GM18502 (cell line): ENCODE measurements at regions not wholly inside any gene's neighbourhood (a gene's known extent, or its start where the extent isn't known, plus 50 kb on each side); places are given as distances from the start of the nearest gene placed in this dataset.

Experiments
- ATAC-seq: cut with Tn5 transposase; IDR thresholded peaks from one replicate; pipeline ENCODE4 v1.9.1; 2021; ENCODE audit warnings: mild to moderate bottlenecking; ENCODE audit not compliant: unreplicated experiment, poor library complexity

DNA sequence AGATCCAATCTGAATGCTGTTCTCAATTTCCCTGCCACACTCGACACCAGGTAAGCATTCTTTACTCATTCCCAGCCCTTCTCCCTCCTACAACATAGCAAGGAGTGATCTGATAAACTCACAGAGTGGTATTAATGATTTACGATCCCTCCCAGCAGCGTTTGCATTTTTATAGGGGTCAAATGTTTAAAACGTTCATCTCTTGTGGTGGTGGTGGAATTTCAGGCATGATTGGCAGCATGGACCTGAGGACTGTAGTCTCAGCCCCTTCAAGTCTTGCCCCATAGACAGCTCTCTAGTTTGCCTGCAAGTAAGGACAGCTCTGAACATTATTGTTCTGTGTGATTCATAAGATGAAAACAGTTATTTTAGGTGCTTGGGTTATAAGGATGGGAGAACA, 565.7 kb downstream of the EFNB2 start:
- ATAC-seq, result no peak

DNA sequence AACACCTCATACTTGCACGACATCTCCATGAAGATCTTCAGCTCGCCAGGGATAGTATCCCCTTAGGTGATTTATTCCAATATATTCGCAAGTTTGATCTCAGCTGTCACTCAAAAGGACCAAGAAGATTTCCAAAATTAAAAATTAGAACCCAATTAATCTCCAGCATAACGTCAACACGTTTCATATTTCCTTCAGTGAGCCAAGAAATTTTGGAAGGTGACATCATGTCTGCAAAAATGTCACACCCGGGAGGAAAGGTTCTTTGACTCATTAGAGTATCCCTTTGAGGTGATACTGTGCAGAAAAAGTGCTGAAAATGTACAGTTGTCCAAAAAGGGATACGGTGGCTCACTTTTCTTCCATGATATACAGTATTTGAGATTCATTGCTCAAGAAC, 569.6 kb downstream of the EFNB2 start:
- ATAC-seq, result no peak

DNA sequence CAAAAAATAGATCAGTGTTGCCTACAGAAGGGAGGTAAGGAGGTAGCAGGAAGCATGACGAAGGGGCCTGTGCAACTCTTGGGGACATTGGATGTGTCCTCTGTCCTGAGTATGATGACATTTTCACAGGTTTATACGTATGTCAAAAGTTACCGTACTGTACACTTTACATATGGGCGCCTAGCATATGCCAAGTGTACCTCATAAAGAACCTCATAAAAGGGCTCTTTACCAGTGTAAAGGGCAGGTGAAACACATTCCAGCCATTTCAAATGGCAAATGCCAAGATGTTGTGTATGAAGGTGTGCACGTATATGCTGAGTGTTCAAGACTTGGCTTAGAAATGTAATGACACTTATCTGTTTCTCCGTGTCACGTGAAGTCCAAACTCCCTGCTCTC, 573.4 kb downstream of the EFNB2 start:
- ATAC-seq, result no peak

- ATAC-seq, result no peak
Observed at GRCh38 chr13:105961438-105961837, 574.0 kb downstream of the EFNB2 start.

- ATAC-seq, result no peak
Observed at GRCh38 chr13:105960326-105960725, 575.1 kb downstream of the EFNB2 start.

GRCh38 chr13:105959876-105960275, 575.6 kb downstream of the EFNB2 start:
- no peak for ATAC-seq

DNA sequence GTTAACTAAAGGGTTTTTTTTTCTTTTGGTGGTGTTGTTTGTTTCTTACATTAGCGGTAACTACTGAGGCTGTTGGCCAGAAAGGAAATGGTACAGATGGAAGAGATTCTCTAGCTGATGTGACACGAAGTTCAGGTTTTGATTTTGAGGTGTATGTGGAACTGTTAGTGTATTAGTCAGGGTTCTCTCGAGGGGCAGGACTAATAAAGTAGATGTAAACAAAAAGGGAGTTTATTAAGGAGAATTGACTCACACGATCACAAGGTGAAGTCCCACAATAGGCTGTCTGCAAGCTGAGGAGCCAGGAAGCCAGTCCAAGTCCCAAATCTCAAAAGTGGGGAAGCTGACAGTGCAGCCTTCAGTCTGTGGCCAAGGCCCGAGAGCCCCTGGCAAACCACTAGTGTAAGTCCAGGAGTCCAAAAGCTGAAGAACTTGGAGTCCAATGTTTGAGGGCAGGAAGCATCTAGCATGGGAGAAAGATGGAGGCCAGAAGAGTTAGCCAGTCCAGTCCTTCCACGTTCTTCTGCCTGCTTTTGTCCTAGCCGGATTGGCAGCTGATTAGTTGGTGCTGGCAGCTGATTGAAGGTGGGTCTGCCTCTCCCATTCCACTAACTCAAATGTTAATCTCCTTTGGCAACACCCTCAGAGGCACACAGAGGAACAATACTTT, 577.6 kb downstream of the EFNB2 start:
- ATAC-seq, result no peak

DNA sequence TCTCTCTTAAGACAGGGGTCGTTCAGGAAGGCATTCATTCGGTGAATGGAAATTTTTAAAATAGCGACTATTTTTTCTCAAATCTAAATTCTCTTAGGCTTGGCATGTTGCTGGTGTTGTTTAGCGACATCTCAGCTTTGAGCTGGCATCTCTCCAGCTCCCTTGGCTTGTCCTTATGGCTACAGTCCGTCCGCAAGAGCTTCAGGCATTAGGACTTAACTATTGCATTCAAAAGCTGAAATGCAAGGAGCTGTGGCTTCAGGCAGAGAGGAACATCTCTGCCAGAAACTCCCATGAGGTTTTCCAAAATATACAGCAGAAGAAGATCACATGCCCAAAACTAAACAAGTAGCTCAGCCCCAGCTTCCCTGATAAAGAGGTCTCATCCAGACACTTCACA, 578.5 kb downstream of the EFNB2 start:
- ATAC-seq, result no peak

DNA sequence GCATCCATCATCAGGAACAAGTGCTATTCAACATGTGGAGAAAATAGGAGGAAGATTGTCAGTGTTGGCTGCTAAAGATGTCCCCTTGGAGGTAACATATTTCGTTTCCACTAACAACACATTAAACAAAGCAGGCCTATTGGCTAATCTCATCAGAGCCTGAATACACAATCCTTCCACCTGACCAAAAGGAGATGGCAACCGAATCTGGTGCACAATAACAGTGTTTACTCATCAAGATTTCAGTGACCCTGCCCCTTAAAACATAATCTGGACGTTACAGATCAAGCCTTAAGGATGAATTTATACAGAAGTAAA, 582.5 kb downstream of the EFNB2 start:
- no peak for ATAC-seq

DNA sequence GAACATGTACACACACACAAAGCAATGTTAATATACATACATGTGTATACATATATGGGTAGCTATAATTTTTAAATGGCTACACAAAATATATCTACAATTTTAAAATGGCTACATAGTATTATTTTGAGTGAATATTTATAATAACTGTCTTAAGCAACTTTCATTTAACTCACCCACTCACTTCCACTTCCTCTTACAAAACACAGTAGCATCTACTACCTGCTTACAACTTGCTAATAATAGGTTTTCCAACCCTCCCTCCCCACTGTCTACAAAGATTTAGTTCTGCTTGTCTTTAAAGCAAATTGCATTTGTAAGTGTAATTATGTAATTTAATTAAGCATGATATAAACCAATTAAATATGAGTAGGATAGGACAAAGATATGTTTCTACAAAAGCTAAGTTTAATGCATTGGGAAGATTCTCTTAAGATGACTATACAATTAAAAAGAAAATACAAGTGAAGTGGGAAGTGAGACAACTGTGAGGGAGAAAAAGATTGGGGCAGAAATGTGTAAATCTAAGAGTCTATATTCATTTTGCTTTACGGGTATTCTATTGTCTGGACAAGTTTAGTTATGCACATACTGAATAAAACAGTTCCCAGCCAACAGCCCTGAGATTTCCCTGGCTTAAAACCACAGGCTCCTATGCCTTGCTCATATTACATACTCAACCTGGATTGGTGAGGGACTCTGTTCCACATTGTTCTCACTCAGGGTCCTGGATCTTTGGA, 583.1 kb downstream of the EFNB2 start:
- peak; percentile 91 for ATAC-seq

- no peak for ATAC-seq
Observed at GRCh38 chr13:105948143-105948542, 587.3 kb downstream of the EFNB2 start.

- no peak for ATAC-seq
Observed at GRCh38 chr13:105940882-105941281, 594.6 kb downstream of the EFNB2 start.

GRCh38 chr13:105937451-105937850, 598.0 kb downstream of the EFNB2 start:
- no peak for ATAC-seq

DNA sequence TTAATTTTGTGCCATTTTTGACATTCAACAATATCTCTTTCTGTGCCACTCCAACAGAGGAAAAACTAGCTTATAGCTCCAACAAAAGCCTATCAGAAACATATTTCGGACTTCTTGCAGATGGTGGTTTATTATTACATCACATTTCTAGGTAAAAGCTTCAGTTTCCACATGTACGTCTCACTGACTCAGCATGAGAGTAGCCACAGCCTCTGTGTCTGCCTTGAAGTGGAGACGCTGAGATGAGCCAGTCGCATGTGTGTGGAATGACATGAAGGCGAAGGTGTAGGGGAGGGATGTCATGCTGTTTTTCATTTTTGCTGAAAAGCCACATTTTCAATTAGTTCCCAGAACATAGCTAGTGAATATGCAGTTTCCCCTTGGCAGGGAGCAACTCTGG, 598.6 kb downstream of the EFNB2 start:
- no peak for ATAC-seq

DNA sequence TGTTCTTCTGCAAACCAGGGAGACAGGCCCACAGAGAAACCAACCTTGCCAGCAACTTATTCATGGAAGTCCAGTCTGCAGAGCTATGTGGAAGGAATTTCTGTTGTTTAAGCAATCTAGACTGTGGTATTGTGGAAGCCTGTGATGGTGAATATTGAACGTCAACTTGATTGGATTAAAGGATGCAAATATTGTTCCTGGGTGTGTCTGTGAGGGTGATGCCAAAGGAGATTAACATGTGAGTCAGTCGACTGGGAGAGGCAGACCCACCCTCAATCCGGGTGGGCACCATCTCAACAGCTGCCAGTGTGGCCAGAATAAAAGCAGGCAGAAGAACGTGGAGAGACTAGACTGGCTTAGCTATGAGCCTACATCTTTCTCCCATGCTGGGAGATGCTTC, 606.0 kb downstream of the EFNB2 start:
- no peak for ATAC-seq

DNA sequence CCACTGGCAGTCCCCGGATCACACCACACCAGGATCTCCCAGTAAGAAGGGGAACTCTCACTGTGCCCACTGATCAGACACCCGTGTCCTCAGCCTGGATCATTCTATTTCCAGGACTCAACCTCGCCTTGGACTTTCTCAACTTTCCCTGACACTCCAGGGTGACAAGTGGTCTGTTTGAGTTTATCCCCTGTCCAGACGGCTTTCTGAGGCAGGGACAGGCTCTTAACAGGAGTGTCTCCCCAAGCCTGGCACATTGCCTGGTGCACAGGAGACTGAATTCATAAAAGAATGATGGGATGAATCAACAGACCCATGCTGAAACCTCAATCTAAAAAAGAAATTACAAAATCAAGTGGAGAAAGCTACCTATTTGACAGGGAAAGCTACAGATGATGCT, 606.6 kb downstream of the EFNB2 start:
- no peak for ATAC-seq

DNA sequence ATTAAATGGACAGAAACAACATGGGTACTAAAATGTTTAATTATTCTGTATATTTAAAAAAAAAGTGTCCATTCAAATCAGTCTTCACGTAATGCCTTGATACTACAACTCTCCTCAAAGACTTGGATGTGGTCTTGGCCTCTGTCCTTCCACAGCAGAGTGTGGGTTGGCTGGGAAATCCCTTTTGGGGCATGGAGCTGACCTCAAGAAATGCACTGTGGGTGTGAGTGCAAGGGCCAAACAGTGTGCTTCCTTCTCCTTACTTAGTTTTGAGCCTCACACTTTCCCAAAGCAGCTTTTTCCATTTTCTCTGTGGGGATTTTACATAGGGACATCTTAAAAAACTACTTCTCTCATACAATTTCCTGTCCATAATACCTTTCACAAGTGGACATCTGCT, 607.4 kb downstream of the EFNB2 start:
- no peak for ATAC-seq

- no peak for ATAC-seq
Observed at GRCh38 chr13:105925496-105925895, 610.0 kb downstream of the EFNB2 start.

GRCh38 chr13:105921711-105922110, 613.8 kb downstream of the EFNB2 start:
- no peak for ATAC-seq

GRCh38 chr13:105920370-105920769, 615.1 kb downstream of the EFNB2 start:
- no peak for ATAC-seq

- ATAC-seq, result no peak
Observed at GRCh38 chr13:105918842-105919741, 616.4 kb downstream of the EFNB2 start.
